ENCODE measurements at regions not wholly inside any gene's neighbourhood (a gene's known extent, or its start where the extent isn't known, plus 50 kb on each side); places are given as distances from the start of the nearest gene placed in this dataset.

GRCh38 chr11:8799273-8799672 lies 111.7 kb upstream of the AKIP1 start:
- DNase-seq (ENCODE audit: low read depth in 2 of 2): no peak

- no peak for DNase-seq (ENCODE audit: low read depth in 2 of 2)
Measured at GRCh38 chr11:8800520-8801110, 110.4 kb upstream of the AKIP1 start.

- no peak for DNase-seq (ENCODE audit: low read depth in 2 of 2)
Measured at GRCh38 chr11:8801121-8801520, 109.9 kb upstream of the AKIP1 start.

GRCh38 chr11:8802251-8802650 lies 108.7 kb upstream of the AKIP1 start:
- no peak for DNase-seq (ENCODE audit: low read depth in 2 of 2)

GRCh38 chr11:8803973-8804372 lies 107.0 kb upstream of the AKIP1 start:
- no peak for DNase-seq (ENCODE audit: low read depth in 2 of 2)

GRCh38 chr11:8805296-8805695 lies 105.7 kb upstream of the AKIP1 start:
- DNase-seq (ENCODE audit: low read depth in 2 of 2): no peak

GRCh38 chr11:8806974-8807373 lies 104.0 kb upstream of the AKIP1 start:
- DNase-seq (ENCODE audit: low read depth in 2 of 2): no peak

- DNase-seq (ENCODE audit: low read depth in 2 of 2): no peak
Measured at GRCh38 chr11:8807544-8808225, 103.3 kb upstream of the AKIP1 start.

GRCh38 chr11:8808226-8808585 lies 102.8 kb upstream of the AKIP1 start:
- no peak for DNase-seq (ENCODE audit: low read depth in 2 of 2)

GRCh38 chr11:8809241-8809938 lies 101.6 kb upstream of the AKIP1 start:
- DNase-seq (ENCODE audit: low read depth in 2 of 2): no peak

- no peak for DNase-seq (ENCODE audit: low read depth in 2 of 2)
Measured at GRCh38 chr11:8809939-8810539, 101.0 kb upstream of the AKIP1 start.

GRCh38 chr11:8810540-8811301 lies 100.3 kb upstream of the AKIP1 start:
- no peak for DNase-seq (ENCODE audit: low read depth in 2 of 2)

GRCh38 chr11:8811571-8811970 lies 99.4 kb upstream of the AKIP1 start:
- no peak for DNase-seq (ENCODE audit: low read depth in 2 of 2)

- no peak for DNase-seq (ENCODE audit: low read depth in 2 of 2)
Measured at GRCh38 chr11:8812438-8812837, 98.6 kb upstream of the AKIP1 start.

- DNase-seq (ENCODE audit: low read depth in 2 of 2): peak; percentile 3 to 14
Measured at GRCh38 chr11:8813658-8814057, 97.3 kb upstream of the AKIP1 start.

- DNase-seq (ENCODE audit: low read depth in 2 of 2): no peak
Measured at GRCh38 chr11:8814209-8814922, 96.6 kb upstream of the AKIP1 start.

- no peak for DNase-seq (ENCODE audit: low read depth in 2 of 2)
Measured at GRCh38 chr11:8814923-8815240, 96.1 kb upstream of the AKIP1 start.

GRCh38 chr11:8818421-8818820 lies 92.6 kb upstream of the AKIP1 start:
- DNase-seq (ENCODE audit: low read depth in 2 of 2): no peak

- DNase-seq (ENCODE audit: low read depth in 2 of 2): no peak
Measured at GRCh38 chr11:8820401-8820800, 90.6 kb upstream of the AKIP1 start.

- no peak for DNase-seq (ENCODE audit: low read depth in 2 of 2)
Measured at GRCh38 chr11:8822469-8822868, 88.5 kb upstream of the AKIP1 start.

GRCh38 chr11:8823174-8823742 lies 87.7 kb upstream of the AKIP1 start:
- no peak for DNase-seq (ENCODE audit: low read depth in 2 of 2)

Data from activated CD8-positive, alpha-beta memory T cell treated with anti-CD3 and anti-CD28 coated beads for 4 hours (primary cell).